Panc1 (cell line): ENCODE measurements at regions not wholly inside any gene's neighbourhood (a gene's known extent, or its start where the extent isn't known, plus 50 kb on each side); places are given as distances from the start of the nearest gene placed in this dataset.

Experiments used
- CTCF ChIP-seq: fragments of 450-650 bp; IDR thresholded peaks from 2 replicates; pipeline ENCODE4 v1.5.1; 2017; ENCODE audit warnings: mild to moderate bottlenecking
- POLR2AphosphoS5 ChIP-seq: IDR thresholded peaks from 2 replicates; pipeline ENCODE4 v1.6.1; 2012; ENCODE audit warnings: mild to moderate bottlenecking, low read depth, low read length, moderate library complexity
- REST ChIP-seq, 2 experiments: IDR thresholded peaks; 2 replicates each; pipeline ENCODE4 v1.6.1; 2011 to 2012; ENCODE audit warnings: low read depth in 2 of 2, control low read depth in 1 of 2, low read length in 1 of 2, mild to moderate bottlenecking in 1 of 2, moderate library complexity in 1 of 2; ENCODE audit not compliant: insufficient read depth in 1 of 2
- SIN3A ChIP-seq: IDR thresholded peaks from 2 replicates; pipeline ENCODE4 v1.6.1; 2012; ENCODE audit warnings: low read depth, mild to moderate bottlenecking, low read length, moderate library complexity, borderline replicate concordance; ENCODE audit not compliant: insufficient read depth

- TF ChIP-seq POLR2AphosphoS5 (no peak), CTCF (no peak), SIN3A (no peak), REST (IDR thresholded peaks at IDR 0.05; ENCODE audit: insufficient read depth in 1 of 2, low read depth in 2 of 2, low read length in 1 of 2) (no peak)
Observed at GRCh38 chr9:110136802-110137201, 71.2 kb downstream of the C9orf152 start.
